WTC11 (cell line): ENCODE measurements at regions not wholly inside any gene's neighbourhood (a gene's known extent, or its start where the extent isn't known, plus 50 kb on each side); places are given as distances from the start of the nearest gene placed in this dataset.

Experiments
- ATAC-seq: fragments of 200-7000 bp; cut with Tn5 transposase; 2 replicates; pipeline ENCODE4 v1.10.0; 2021; ENCODE audit warnings: mild to moderate bottlenecking, moderate library complexity
- CTCF ChIA-PET: fragments of 300-600 bp; sonication (Branson Sonifier 250); formaldehyde crosslinking; loops from one replicate; lab custom pipeline; 2021; ENCODE audit warnings: antibody characterized with exemption; lab: Charles Lee
- POLR2A ChIA-PET: fragments of 350-600 bp; sonication (Branson Sonifier 250); formaldehyde crosslinking; loops from one replicate; lab custom pipeline; 2021; ENCODE audit warnings: antibody characterized with exemption; lab: Charles Lee
- DNase-seq: peaks from one replicate; pipeline ENCODE4 v3.0.0; 2021; ENCODE audit warnings: low spot score
- H3K27ac Mint-ChIP-seq: 2 replicates; pipeline ENCODE4 v1.8.0; 2021; ENCODE audit warnings: mixed read lengths
- H3K27me3 Mint-ChIP-seq: 2 replicates; pipeline ENCODE4 v1.8.0; 2021; ENCODE audit warnings: low read depth, mild to moderate bottlenecking, moderate library complexity, mixed read lengths
- H3K36me3 Mint-ChIP-seq: 2 replicates; pipeline ENCODE4 v1.8.0; 2021; ENCODE audit warnings: mixed read lengths
- H3K4me1 Mint-ChIP-seq: 2 replicates; pipeline ENCODE4 v1.8.0; 2022; ENCODE audit warnings: mixed read lengths
- H3K4me3 Mint-ChIP-seq: 2 replicates; pipeline ENCODE4 v1.8.0; 2021; ENCODE audit warnings: mild to moderate bottlenecking, moderate library complexity, mixed read lengths
- H3K9me3 Mint-ChIP-seq: 2 replicates; pipeline ENCODE4 v1.8.0; 2021; ENCODE audit warnings: mixed read lengths
- ATF1 ChIP-seq: sonication (generic); formaldehyde crosslinking; IDR thresholded peaks from 2 replicates; pipeline ENCODE4 v1.8.1; 2023; ENCODE audit warnings: mild to moderate bottlenecking, moderate library complexity, missing genetic modification reagents
- ATF6 ChIP-seq: sonication (generic); formaldehyde crosslinking; IDR thresholded peaks from 2 replicates; pipeline ENCODE4 v1.8.1; 2023; ENCODE audit warnings: mild to moderate bottlenecking, missing genetic modification reagents
- E2F4 ChIP-seq: sonication (generic); formaldehyde crosslinking; IDR thresholded peaks from 2 replicates; pipeline ENCODE4 v1.8.1; 2022; ENCODE audit warnings: low read depth, mild to moderate bottlenecking, moderate library complexity, missing genetic modification reagents, borderline replicate concordance
- FOXP4 ChIP-seq: sonication (generic); formaldehyde crosslinking; IDR thresholded peaks from 2 replicates; pipeline ENCODE4 v1.8.0; 2022; ENCODE audit warnings: mild to moderate bottlenecking, missing genetic modification reagents
- GRHL2 ChIP-seq: fragments of 250-450 bp; sonication (Bioruptor Pico); IDR thresholded peaks from 2 replicates; pipeline ENCODE4 v1.8.0; 2022; ENCODE audit warnings: mild to moderate bottlenecking, moderate library complexity; ENCODE audit not compliant: insufficient replicate concordance, severe bottlenecking
- IRF2 ChIP-seq: sonication (generic); formaldehyde crosslinking; IDR thresholded peaks from 2 replicates; pipeline ENCODE4 v1.8.0; 2022; ENCODE audit warnings: low read depth, missing genetic modification reagents, borderline replicate concordance
- JAZF1 ChIP-seq: fragments of 250-450 bp; sonication (Bioruptor Pico); IDR thresholded peaks from 2 replicates; pipeline ENCODE4 v1.9.0; 2021; ENCODE audit warnings: moderate library complexity, mild to moderate bottlenecking, inconsistent platforms
- MXD4 ChIP-seq: fragments of 250-450 bp; sonication (Bioruptor Pico); IDR thresholded peaks from 2 replicates; pipeline ENCODE4 v1.8.0; 2021; ENCODE audit warnings: mild to moderate bottlenecking, moderate library complexity, borderline replicate concordance
- NR1H2 ChIP-seq: sonication (generic); formaldehyde crosslinking; IDR thresholded peaks from 2 replicates; pipeline ENCODE4 v1.9.0; 2021; ENCODE audit warnings: mild to moderate bottlenecking, moderate library complexity, missing genetic modification reagents
- OVOL2 ChIP-seq: fragments of 250-450 bp; sonication (Bioruptor Pico); IDR thresholded peaks from 2 replicates; pipeline ENCODE4 v1.9.0; 2021; ENCODE audit warnings: mild to moderate bottlenecking, borderline replicate concordance
- PRDM15 ChIP-seq: sonication (generic); formaldehyde crosslinking; IDR thresholded peaks from 2 replicates; pipeline ENCODE4 v1.8.0; 2022; ENCODE audit warnings: missing genetic modification reagents
- SMAD3 ChIP-seq: sonication (generic); formaldehyde crosslinking; IDR thresholded peaks from 2 replicates; pipeline ENCODE4 v1.8.0; 2022; ENCODE audit warnings: missing genetic modification reagents, mild to moderate bottlenecking, borderline replicate concordance
- STAT6 ChIP-seq: sonication (generic); formaldehyde crosslinking; conservative IDR thresholded peaks from 2 replicates; pipeline ENCODE4 v1.8.1; 2023; ENCODE audit warnings: mild to moderate bottlenecking, low read depth, missing genetic modification reagents, moderate library complexity
- TEAD1 ChIP-seq: sonication (generic); formaldehyde crosslinking; IDR thresholded peaks from 2 replicates; pipeline ENCODE4 v1.8.0; 2022; ENCODE audit warnings: mild to moderate bottlenecking, missing genetic modification reagents
- TEAD4 ChIP-seq: sonication (generic); formaldehyde crosslinking; IDR thresholded peaks from 2 replicates; pipeline ENCODE4 v1.8.0; 2022; ENCODE audit warnings: mild to moderate bottlenecking, missing genetic modification reagents
- ZNF138 ChIP-seq: sonication (generic); formaldehyde crosslinking; conservative IDR thresholded peaks from 2 replicates; pipeline ENCODE4 v1.8.1; 2022; ENCODE audit warnings: mild to moderate bottlenecking, moderate library complexity, missing genetic modification reagents
- ZNF416 ChIP-seq: fragments of 250-450 bp; sonication (Bioruptor Pico); IDR thresholded peaks from 2 replicates; pipeline ENCODE4 v1.9.0; 2021; ENCODE audit warnings: mild to moderate bottlenecking, inconsistent platforms
- ZNF425 ChIP-seq: fragments of 250-450 bp; sonication (Bioruptor Pico); conservative IDR thresholded peaks from 2 replicates; pipeline ENCODE4 v1.9.0; 2021; ENCODE audit warnings: mild to moderate bottlenecking
- ZSCAN18 ChIP-seq: fragments of 250-450 bp; sonication (Bioruptor Pico); IDR thresholded peaks from 2 replicates; pipeline ENCODE4 v2.1.2; 2022; ENCODE audit warnings: mild to moderate bottlenecking, moderate library complexity

GRCh38 chr18:68035774-68036522, 519.4 kb upstream of the DSEL start (continued):
- TF ChIP-seq PRDM15 (CRISPR knock-in tag), result no peak
- TF ChIP-seq GRHL2, result no peak
- TF ChIP-seq STAT6, result no peak
- no peak for TF ChIP-seq MXD4 (CRISPR knock-in tag)
- TF ChIP-seq JAZF1, result no peak
- TF ChIP-seq E2F4, result no peak
- no peak for TF ChIP-seq ZNF425 (CRISPR knock-in tag)

GRCh38 chr18:68034296-68034695, 517.8 kb upstream of the DSEL start:
- ATAC-seq (no peak), DNase-seq (no peak)
- no peak overlapping the region for H3K4me3 Mint-ChIP-seq
- no peaks in the 10 kb centered on the region for H3K4me1 Mint-ChIP-seq
- no peaks in the 10 kb centered on the region for H3K9me3 Mint-ChIP-seq
- CTCF ChIA-PET, result no interaction called here
- no peak overlapping the region; the same call in 1 of the 2 replicates for H3K27ac Mint-ChIP-seq
- POLR2A ChIA-PET, result no interaction called here
- no peaks in the 10 kb centered on the region for H3K27me3 Mint-ChIP-seq
- no peaks in the 10 kb centered on the region for H3K36me3 Mint-ChIP-seq
- TF ChIP-seq TEAD4 (no peak), SMAD3 (no peak), ZNF138 (no peak), ATF6 (CRISPR knock-in tag) (no peak), NR1H2 (CRISPR knock-in tag) (no peak), IRF2 (CRISPR knock-in tag) (no peak), ZNF416 (CRISPR knock-in tag) (no peak), ATF1 (CRISPR knock-in tag) (no peak), FOXP4 (CRISPR knock-in tag) (no peak), TEAD1 (no peak), OVOL2 (CRISPR knock-in tag) (no peak), ZSCAN18 (no peak)
